Sigmoid colon (tissue), 6 donors: ENCODE measurements at regions not wholly inside any gene's neighbourhood (a gene's known extent, or its start where the extent isn't known, plus 50 kb on each side); places are given as distances from the start of the nearest gene placed in this dataset.

Experiments used
- DNase-seq: peaks from one replicate; pipeline ENCODE4 v3.0.0-alpha.2; 2019
- H3K27ac ChIP-seq, 4 donors: fragments of 200-600 bp; sonication (generic); one replicate each; pipeline ENCODE4 v1.5.1; 2016 to 2019; ENCODE audit warnings: mild to moderate bottlenecking in 1 of 4
- H3K27me3 ChIP-seq, 3 donors: fragments of 200-600 bp; sonication (generic); one replicate each; pipeline ENCODE4 v1.5.1; 2019; ENCODE audit warnings: mild to moderate bottlenecking in 1 of 3
- H3K36me3 ChIP-seq, 4 donors: fragments of 200-600 bp; sonication (generic); one replicate each; pipeline ENCODE4 v1.5.1; 2016 to 2019
- H3K4me1 ChIP-seq, 4 donors: fragments of 200-600 bp; sonication (generic); one replicate each; pipeline ENCODE4 v1.5.1; 2017 to 2019
- H3K4me3 ChIP-seq, 4 donors: fragments of 200-600 bp; sonication (generic); one replicate each; pipeline ENCODE4 v1.5.1; 2017 to 2019; ENCODE audit warnings: mild to moderate bottlenecking in 2 of 4, moderate library complexity in 1 of 4
- H3K9me3 ChIP-seq, 4 donors: fragments of 200-600 bp in 3 of 4; sonication (generic) in 3 of 4; one replicate each; pipeline versions ENCODE4 v1.5.1 to v1.6.1; 2013 to 2019
- EP300 ChIP-seq, 4 donors: sonication (generic); formaldehyde crosslinking; IDR thresholded peaks; one replicate each; pipeline ENCODE4 v1.6.1; 2017; ENCODE audit warnings: antibody characterized with exemption in 4 of 4
- POLR2A ChIP-seq, 2 donors: fragments of 450-650 bp; IDR thresholded peaks; one replicate each; pipeline ENCODE4 v1.6.1; 2016; ENCODE audit warnings: antibody characterized with exemption in 2 of 2, mild to moderate bottlenecking in 2 of 2, moderate library complexity in 2 of 2
- POLR2AphosphoS5 ChIP-seq, 4 donors: sonication (generic); formaldehyde crosslinking; IDR thresholded peaks; one replicate each; pipeline ENCODE4 v1.6.1; 2017; ENCODE audit warnings: antibody characterized with exemption in 4 of 4
- WGBS, 2 donors: extraction: QIAGEN DNeasy Blood & Tissue Kit; methylation state at CpG; one replicate each; pipeline ENCODE4 v1.1.7; 2013; 5-methylcytosine and 5-hydroxymethylcytosine counted together
- intact Hi-C: fragments of 100-400 bp; cut with DNase I; formaldehyde crosslinking; loops from one replicate; pipeline ENCODE4 v1.15.1; 2023
- TF ChIP-seq, protein P1 (sequence below), 4 experiments: fragments of 450-650 bp in 3 of 4; fragments of 200-600 bp in 1 of 4; IDR thresholded peaks; one replicate each; pipeline ENCODE4 v1.5.1; 2016 to 2019; ENCODE audit warnings: antibody characterized with exemption in 4 of 4, mild to moderate bottlenecking in 3 of 4, moderate library complexity in 2 of 4
- donor health status: healthy with polysubstance abuse.
- donor health status: healthy.

DNA sequence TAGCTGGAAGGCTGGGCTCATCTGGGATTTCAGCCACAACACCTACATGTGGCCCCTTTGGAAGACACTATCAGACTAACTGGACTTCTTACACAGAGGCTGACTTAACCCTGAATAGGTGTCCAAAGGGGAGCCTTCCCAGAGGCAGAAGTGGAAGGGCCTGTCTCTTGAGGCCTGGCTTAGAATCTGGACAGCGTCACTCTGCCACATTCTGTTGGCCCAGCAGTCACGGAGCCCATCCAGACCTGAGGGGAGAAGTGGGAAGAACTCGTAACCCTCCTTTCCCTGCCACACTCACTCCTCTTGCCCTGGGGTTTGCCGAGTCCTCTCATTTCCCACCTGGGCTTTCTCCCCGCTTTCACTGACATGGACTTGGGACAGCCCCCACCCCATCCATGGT, 170.5 kb downstream of the C16orf95 start:
- no peaks in the 10 kb centered on the region for H3K36me3 ChIP-seq
- no peak overlapping the region for H3K27ac ChIP-seq
- H3K4me3 ChIP-seq = no peak overlapping the region
- no peak for DNase-seq
- peaks cover 0 to 7% (median 1%) of the 10 kb centered on the region in 4 donors for H3K9me3 ChIP-seq
- H3K27me3 ChIP-seq = peaks cover 0 to 2% (median 0%) of the 10 kb centered on the region in 3 donors
- no peaks in the 10 kb centered on the region for H3K4me1 ChIP-seq
- intact Hi-C loops = no loop called here
- no peak for TF ChIP-seq EP300 (IDR thresholded peaks at IDR 0.05)
- TF ChIP-seq, protein P1, sequence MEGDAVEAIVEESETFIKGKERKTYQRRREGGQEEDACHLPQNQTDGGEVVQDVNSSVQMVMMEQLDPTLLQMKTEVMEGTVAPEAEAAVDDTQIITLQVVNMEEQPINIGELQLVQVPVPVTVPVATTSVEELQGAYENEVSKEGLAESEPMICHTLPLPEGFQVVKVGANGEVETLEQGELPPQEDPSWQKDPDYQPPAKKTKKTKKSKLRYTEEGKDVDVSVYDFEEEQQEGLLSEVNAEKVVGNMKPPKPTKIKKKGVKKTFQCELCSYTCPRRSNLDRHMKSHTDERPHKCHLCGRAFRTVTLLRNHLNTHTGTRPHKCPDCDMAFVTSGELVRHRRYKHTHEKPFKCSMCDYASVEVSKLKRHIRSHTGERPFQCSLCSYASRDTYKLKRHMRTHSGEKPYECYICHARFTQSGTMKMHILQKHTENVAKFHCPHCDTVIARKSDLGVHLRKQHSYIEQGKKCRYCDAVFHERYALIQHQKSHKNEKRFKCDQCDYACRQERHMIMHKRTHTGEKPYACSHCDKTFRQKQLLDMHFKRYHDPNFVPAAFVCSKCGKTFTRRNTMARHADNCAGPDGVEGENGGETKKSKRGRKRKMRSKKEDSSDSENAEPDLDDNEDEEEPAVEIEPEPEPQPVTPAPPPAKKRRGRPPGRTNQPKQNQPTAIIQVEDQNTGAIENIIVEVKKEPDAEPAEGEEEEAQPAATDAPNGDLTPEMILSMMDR (IDR thresholded peaks at IDR 0.05) = no peak
- no peak for TF ChIP-seq POLR2AphosphoS5 (IDR thresholded peaks at IDR 0.05)
- TF ChIP-seq POLR2A (IDR thresholded peaks at IDR 0.05) = no peak
- WGBS, 2 donors = 86 to 93% methylated on average over 5 of the region's 5 CpGs

DNA sequence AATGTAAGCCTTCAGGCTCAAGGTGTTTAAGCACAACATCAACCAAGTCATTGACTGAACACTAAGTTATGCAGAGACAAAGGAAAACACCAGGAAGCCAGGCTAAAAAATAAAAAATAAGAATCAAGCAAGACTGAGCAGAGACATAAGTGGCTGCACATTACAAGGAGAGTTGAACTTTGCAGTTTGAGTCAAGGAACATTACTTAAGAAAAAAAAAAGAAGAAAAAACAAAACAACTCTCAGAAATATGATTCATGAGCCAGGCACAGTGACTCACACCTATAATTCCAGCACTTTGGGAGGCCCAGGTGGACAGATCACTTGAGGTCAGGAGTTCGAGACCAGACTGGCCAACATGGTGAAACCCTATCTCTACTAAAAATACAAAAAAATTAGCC, 168.1 kb downstream of the C16orf95 start:
- no peak for DNase-seq
- Histone ChIP-seq H3K36me3 (no peaks in the 10 kb centered on the region), H3K9me3 (peaks cover 0 to 7% (median 1%) of the 10 kb centered on the region in 4 donors), H3K4me1 (no peaks in the 10 kb centered on the region), H3K27ac (no peak overlapping the region), H3K4me3 (no peak overlapping the region), H3K27me3 (peaks cover 0 to 2% (median under 1%) of the 10 kb centered on the region in 3 donors)
- WGBS, 2 donors = 86 to 91% methylated on average over 1 of the region's 1 CpG
- intact Hi-C loops = no loop called here
- TF ChIP-seq, protein P1 (IDR thresholded peaks at IDR 0.05) = no peak
- no peak for TF ChIP-seq EP300 (IDR thresholded peaks at IDR 0.05)
- no peak for TF ChIP-seq POLR2AphosphoS5 (IDR thresholded peaks at IDR 0.05)
- TF ChIP-seq POLR2A (IDR thresholded peaks at IDR 0.05) = no peak

DNA sequence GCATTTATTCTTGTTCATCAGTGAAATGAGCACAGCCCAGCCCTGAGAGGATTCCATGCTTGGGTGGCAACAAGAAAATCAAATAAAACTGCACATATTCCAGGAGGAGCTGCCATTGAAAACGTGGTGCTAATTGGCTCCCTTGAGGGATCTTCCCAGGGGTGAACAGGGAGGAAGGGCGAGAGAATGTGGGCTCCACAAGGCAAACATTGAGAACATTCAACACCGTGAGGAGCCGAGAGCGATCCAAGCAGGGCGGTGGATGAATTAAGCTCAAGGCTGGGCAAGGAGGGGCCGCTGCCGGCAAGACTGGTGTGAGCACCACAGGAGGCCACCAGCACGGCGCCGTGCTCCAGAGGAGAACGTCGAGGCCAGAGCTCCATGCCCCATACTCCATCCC, 166.9 kb downstream of the C16orf95 start:
- intact Hi-C loops = no loop called here
- Histone ChIP-seq H3K36me3 (no peaks in the 10 kb centered on the region), H3K4me3 (no peak overlapping the region), H3K27ac (no peak overlapping the region), H3K4me1 (no peaks in the 10 kb centered on the region), H3K9me3 (peaks cover 0 to 7% (median 1%) of the 10 kb centered on the region in 4 donors), H3K27me3 (peaks cover 0 to 7% (median 2%) of the 10 kb centered on the region in 3 donors)
- WGBS, 2 donors = 37 to 56% methylated on average over 13 of the region's 13 CpGs
- no peak for DNase-seq
- TF ChIP-seq, protein P1 (IDR thresholded peaks at IDR 0.05) = no peak
- no peak for TF ChIP-seq EP300 (IDR thresholded peaks at IDR 0.05)
- no peak for TF ChIP-seq POLR2AphosphoS5 (IDR thresholded peaks at IDR 0.05)
- TF ChIP-seq POLR2A (IDR thresholded peaks at IDR 0.05) = no peak

DNA sequence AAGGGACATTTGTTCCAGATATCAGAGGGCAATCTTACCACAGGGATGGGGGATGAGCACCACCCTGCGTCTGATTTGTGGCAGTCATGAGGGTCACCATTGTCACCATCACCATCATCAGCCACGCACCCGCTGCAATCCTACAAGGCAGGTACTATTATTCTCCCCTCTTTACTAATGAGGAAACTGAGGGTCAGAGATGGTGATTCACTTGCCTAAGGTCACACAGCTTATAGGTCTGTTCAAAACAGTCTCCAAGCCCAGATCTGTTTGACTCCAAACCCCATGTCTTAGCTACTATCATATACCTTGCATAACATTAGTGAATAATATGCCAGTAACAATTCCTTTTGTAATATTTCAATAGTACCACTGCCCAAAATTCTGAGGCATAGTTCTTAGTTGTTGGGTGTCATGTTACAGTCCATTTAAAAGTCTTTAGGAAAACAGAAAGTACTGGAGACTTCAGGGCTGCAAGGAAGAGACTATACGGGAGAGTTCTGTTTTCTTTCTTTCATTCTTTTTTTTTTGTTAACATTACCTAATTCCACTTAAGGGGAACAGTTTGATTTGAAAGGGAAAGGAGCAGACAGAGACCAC, 166.4 kb downstream of the C16orf95 start:
- TF ChIP-seq EP300 (IDR thresholded peaks at IDR 0.05) = no peak
- no peak for TF ChIP-seq POLR2AphosphoS5 (IDR thresholded peaks at IDR 0.05)
- TF ChIP-seq, protein P1 (IDR thresholded peaks at IDR 0.05) = no peak
- TF ChIP-seq POLR2A (IDR thresholded peaks at IDR 0.05) = no peak
- H3K27ac ChIP-seq = no peak overlapping the region
- intact Hi-C loops = no loop called here
- H3K27me3 ChIP-seq = peaks cover 0 to 7% (median 2%) of the 10 kb centered on the region in 3 donors
- no peak for DNase-seq
- H3K4me1 ChIP-seq = no peaks in the 10 kb centered on the region
- H3K9me3 ChIP-seq = peaks cover 0 to 7% (median 1%) of the 10 kb centered on the region in 4 donors
- 75 to 76% methylated on average over 4 of the region's 4 CpGs for WGBS, 2 donors
- H3K4me3 ChIP-seq = no peak overlapping the region
- H3K36me3 ChIP-seq = no peaks in the 10 kb centered on the region
